Transverse colon (tissue), 3 donors: ENCODE measurements at regions not wholly inside any gene's neighbourhood (a gene's known extent, or its start where the extent isn't known, plus 50 kb on each side); places are given as distances from the start of the nearest gene placed in this dataset.

Experiments
- EP300 ChIP-seq: sonication (generic); formaldehyde crosslinking; IDR thresholded peaks from one replicate; pipeline ENCODE4 v1.6.1; 2017; ENCODE audit warnings: antibody characterized with exemption, low read depth
- POLR2AphosphoS5 ChIP-seq, 3 donors: sonication (generic); formaldehyde crosslinking; IDR thresholded peaks; one replicate each; pipeline ENCODE4 v1.6.1; 2016; ENCODE audit warnings: antibody characterized with exemption in 3 of 3

GRCh38 chrY:15326673-15327072, 802.3 kb downstream of the NLGN4Y start:
- no peak for TF ChIP-seq POLR2AphosphoS5 (IDR thresholded peaks at IDR 0.05)
- TF ChIP-seq EP300: no peak
